NCI-H460 (cell line): ENCODE measurements at regions not wholly inside any gene's neighbourhood (a gene's known extent, or its start where the extent isn't known, plus 50 kb on each side); places are given as distances from the start of the nearest gene placed in this dataset.
"Not testable (repeated sequence)": the region's sequence is repeated elsewhere in the genome, so short reads cannot be mapped to it uniquely, and the experiment has no call there.

Source experiments
- DNase-seq: peaks from one replicate; pipeline ENCODE4 v3.0.0-alpha.2; 2016; ENCODE audit warnings: low read depth; ENCODE audit errors: extremely low read depth

- DNase-seq, result no peak
Observed at GRCh38 chr2:113838744-113839444, 51.0 kb upstream of the ACTR3 start.

DNA sequence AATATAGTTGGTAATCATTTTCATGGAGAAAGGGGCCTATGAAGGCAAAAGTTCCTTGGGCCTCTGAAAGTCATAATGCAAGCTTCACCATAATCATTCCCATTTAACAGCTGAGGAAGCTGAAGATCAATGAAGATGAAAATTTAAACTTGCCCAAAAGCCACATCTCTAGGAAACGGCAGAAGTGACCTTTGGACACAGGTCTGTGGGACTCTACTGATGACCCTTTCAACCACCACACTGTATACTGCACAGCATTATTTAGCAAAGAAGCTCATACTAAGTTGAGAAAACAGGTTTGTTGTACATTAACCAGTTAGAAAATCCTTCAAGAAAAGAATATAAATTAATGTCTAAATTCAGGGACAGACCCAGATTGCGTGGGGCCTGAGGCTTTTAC lies 51.6 kb upstream of the ACTR3 start:
- DNase-seq, result no peak

DNA sequence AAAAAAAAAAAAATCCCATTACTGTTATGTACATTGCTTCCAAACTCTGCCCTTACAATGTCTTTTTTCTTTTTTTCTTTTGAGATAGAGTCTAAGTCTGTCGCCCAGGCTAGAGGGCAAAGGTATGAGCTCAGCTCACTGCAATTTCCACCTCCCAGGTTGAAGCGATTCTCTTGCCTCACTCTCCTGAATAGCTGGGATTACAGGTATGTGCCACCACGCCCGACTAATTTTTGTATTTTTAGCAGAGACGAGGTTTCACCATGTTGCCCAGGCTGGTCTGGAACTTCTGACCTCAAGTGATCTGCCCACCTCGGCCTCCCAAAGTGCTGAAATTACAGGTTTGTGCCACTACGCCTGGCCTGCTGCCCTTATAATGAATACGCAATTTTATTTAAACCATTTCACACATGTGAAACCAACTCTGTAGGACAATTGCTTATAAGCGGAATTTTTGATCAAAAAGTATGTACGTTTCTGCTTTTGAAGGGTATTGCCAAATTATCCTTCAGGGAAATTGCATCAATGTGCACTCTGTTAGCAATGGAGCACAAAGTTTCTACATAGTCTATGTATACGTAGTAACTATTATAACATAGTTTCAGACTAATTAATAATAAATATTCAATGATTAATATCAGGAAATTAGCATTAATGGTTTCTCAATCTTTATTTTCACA lies 55.7 kb upstream of the ACTR3 start:
- no peak for DNase-seq

DNA sequence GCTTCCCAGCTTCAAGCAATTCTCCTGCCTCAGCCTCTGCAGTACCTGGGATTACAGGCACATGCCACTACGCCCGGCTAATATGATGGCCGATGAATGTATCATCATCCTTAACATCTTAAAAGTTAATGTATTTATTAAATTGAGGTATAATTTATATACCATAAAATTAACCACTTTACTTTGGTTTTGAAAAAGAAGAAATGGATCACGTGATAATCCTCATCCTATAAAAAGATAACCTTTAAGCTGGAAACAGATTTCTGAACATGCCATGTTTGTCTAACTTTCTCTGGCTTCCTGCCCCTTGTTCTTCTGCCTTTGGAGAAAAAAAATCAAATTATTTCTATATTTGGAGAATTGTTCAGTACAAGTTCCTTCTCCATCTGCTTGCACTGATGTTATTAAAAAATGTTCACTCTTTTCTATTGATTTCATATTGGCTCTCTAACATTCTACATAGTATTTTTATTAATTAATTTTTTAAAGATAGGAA lies 57.0 kb upstream of the ACTR3 start:
- no peak for DNase-seq

DNA sequence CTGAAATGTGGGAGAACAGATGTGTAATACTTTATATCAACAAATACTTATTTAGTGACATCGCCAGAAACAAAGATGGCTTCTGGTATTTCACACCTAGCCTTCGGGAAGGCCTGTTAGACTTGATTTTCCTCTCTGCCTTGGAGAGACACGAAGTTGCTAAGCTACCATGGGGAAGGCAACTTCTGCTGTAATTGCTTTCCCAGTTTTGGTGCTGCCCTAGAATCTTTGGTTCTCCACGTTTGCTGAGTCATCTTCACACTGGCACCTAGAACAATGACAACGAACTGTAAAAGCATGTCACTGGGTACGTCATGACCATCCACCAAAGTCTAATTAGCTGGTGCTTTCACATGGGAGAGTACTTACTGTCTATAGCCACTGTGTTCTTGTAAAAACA lies 58.7 kb upstream of the ACTR3 start:
- peak; percentile 95 for DNase-seq

- no peak for DNase-seq
Observed at GRCh38 chr2:113829761-113830160, 60.1 kb upstream of the ACTR3 start.

DNA sequence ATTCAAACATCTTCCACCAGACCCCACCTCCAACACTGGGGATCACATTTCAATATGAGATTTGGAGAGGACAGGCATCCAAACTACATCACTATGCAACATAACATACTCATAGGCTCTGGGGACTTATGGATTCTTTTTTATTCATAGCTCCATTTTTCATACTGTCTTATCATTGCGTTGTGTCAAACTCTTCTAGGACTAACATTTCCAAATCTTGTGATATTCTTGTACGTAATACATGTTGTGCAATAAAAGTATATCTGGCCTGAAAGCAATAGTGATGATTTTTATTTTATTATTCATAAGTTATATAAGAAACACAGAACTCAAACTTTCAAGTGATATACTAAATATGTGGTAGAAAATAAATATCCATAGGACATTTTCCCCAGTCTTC lies 60.6 kb upstream of the ACTR3 start:
- DNase-seq, result no peak

DNA sequence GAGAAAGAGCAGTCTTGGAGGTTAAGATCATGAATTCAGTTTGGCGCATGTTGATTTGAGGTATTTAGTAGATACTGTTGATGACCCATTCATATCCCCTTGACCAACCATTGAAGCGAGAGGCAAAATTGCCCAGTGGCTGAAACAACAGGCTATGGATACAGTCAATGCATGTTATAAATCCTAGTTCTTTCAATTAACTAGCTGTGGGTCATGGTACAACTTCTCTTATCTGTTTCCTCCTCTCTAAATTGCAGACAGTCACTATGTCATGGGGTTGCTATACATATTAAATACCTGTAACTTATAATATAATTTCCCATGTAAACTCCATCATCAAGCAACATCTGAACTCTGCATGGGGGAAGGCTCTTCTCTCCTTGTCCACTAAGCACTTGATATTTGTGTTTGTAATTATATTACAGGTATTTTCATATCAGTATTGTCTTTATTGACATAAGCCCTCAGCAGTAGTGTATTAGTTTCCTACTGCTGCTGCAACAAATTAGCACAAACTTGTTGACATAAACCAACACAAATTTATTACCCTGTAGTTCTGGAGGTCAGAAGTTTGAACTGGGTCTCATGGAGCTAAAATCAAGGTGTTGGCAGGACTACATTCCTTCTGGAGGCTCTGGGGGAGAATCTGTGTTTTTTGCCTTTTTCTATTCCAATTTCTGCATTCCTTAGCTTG lies 61.7 kb upstream of the ACTR3 start:
- no peak for DNase-seq

GRCh38 chr2:113827426-113827825 lies 62.5 kb upstream of the ACTR3 start:
- DNase-seq, result no peak

- no peak for DNase-seq
Observed at GRCh38 chr2:113826346-113827285, 63.3 kb upstream of the ACTR3 start.

DNA sequence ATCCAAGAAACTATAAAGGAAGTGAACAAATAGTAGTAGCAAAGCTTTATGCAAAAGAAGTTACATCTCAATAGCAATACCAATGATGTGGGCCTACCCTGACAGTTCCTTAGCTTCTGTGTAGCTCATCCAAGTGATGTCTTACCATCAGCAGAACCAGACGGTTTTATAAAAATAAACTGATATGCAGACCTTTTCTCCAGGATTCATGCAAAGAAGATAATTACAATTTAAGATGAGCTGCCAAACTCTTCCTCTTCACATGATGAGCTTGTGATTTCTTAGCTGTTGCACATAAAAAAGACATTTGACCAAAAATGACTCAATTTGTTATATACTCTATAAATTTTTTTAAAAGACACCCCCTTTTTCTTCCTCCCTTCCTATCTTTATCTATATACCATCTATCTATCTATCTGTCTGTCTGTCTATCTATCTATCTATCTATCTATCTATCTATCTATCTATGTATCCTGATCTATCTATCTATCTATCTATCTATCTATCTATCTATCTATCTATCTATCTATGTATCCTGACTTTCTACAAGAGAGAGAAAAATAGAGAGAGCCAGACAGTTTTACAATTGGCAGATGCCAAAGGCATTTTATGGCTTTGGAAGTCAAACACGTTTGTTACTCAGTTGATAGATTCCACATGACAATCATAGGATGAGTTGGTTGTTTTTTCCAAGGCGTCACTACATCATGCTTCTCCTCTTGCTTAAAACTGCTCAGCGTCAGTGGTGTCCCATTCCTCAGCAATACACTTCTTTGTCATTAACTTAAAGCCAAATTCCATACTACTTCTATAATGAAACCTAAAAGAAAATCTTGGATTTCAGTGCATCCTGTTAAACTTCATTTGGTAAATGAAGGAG lies 65.9 kb upstream of the ACTR3 start:
- DNase-seq, result peak; percentile 70

DNA sequence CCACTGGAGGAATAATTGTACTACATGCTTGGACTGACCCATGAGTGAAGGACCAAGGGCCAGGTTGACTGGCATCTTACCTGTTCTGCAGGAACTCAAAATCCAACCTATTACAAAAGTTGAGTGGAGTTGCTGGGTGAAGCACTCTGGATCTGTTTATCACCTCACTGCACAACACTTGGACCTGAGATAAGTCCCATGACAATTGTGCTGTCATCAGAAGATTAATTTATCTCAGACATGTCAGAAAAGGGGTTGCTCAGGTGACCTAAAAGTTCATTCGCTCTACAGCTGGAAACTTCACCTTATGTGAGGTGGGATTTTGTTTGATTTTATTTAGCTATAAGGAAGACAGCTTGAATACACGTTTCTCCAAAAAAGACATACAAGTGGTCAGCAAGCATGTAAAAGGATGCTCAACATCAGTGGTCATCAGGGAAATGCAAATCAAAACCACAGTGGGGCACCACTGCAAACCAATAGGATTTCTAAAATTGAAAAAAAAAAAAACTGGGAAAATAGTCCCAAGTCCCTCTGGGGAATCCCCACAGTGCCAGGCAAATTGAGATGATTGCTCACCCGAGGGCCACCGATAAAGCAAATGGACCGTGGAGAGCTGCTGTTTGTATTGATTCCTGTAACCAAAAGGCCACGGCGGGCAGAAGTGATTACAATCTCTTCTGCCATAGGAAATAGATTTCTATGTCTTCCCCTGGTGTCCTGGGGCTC lies 65.8 kb upstream of the SLC35F5 start:
- no peak for DNase-seq

- DNase-seq, result peak; percentile 73
Observed at GRCh38 chr2:113818382-113818951, 62.0 kb upstream of the SLC35F5 start.

DNA sequence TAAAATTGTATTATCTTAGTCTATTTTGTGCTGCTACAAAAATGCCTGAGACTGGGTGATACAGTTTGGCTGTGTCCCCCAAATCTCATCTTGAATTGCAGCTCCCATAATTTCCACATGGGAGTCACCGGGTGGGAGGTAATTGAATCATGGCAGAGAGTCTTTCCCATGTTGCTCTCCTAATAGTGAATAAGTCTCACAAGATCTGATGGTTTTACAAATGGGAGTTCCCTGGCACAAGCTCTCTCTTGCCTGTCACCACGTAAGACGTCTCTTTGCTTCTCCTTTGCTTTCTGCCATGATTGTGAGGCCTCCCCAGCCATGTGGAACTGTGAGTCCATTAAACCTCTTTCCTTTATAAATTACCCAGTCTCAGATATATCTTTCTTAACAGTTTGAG lies 57.0 kb upstream of the SLC35F5 start:
- DNase-seq, result not testable (repeated sequence)

GRCh38 chr2:113812204-113812603 lies 55.8 kb upstream of the SLC35F5 start:
- no peak for DNase-seq

- DNase-seq, result no peak
Observed at GRCh38 chr2:113809076-113809736, 52.8 kb upstream of the SLC35F5 start.

DNA sequence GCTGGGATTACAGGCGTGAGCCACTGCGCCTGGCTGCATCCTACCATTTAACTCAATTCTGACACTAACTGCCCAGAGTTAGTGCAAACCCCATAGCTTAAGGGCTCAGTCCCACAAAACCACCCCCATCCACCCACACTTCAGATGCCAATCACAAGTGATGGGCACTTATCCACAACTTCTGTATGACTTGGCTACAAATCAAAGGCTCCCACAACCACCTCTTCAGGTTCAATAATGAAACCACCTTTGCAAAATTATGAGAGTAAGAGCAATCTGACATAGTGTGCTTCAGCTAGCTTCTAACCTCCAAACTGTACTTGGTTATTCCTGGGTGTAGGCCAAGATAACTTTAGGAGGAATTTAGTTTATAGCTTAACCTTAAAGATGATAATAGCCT lies 51.3 kb upstream of the SLC35F5 start:
- DNase-seq, result no peak
